ENCODE measurements at regions not wholly inside any gene's neighbourhood (a gene's known extent, or its start where the extent isn't known, plus 50 kb on each side); places are given as distances from the start of the nearest gene placed in this dataset.
"Not testable (repeated sequence)": the region's sequence is repeated elsewhere in the genome, so short reads cannot be mapped to it uniquely, and the experiment has no call there.

DNA sequence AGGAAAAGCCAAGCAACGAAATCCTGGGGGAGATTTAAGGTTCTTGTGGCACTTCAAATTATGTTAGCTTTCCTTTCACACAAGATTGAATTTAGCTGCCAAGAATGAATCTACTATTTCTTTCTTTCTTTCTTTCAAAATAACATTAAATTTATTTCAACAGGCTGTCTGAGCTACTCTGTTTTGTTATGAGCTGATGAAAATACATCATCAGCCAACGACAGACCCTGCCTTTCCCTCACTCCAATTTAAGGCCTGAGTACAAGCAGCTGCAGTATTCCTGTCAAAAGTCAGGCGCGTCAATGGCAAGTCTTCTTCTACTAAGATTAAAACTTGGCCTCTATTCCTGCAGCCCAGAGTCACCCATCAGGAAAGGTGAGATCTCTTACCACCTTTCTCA lies 347.7 kb upstream of the FLRT2 start:
- H3K27ac ChIP-seq = no peak overlapping the region
- no peak for TF ChIP-seq CTCF (IDR thresholded peaks at IDR 0.05)
- H3K4me1 ChIP-seq = no peaks in the 10 kb centered on the region
- DNase-seq = no peak
- H3K9me3 ChIP-seq = no peaks in the 10 kb centered on the region
- H3K4me3 ChIP-seq = no peak overlapping the region
- no peaks in the 10 kb centered on the region for H3K36me3 ChIP-seq
- intact Hi-C loops (cut with DNase I) = no loop called here
- H3K27me3 ChIP-seq = no peaks in the 10 kb centered on the region
- no peak overlapping the region for H3K9ac ChIP-seq (ENCODE audit: low read depth in 2 of 2, low read length in 2 of 2)

DNA sequence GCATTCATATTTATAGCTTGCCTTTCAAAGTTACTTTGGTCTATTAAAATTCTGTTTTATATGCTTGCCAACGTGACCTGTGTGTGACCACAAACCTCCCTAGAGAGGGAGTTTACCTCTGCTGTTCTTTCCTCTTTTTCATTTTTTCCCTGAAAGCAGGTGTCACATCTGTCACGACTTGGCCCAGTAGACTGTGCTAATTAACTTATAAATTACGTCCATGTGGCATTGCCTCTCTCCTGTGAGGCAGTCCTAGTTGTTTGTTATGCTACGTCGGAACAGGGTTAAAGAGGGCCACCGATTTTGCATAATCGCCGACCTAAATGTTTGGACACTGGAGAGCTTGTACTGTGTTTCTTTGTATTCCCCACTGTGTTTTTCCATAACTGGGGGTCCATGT lies 343.9 kb upstream of the FLRT2 start:
- no peak for DNase-seq
- Histone ChIP-seq H3K4me1 (no peaks in the 10 kb centered on the region), H3K9me3 (no peaks in the 10 kb centered on the region), H3K4me3 (no peak overlapping the region), H3K27ac (no peak overlapping the region), H3K36me3 (no peaks in the 10 kb centered on the region), H3K9ac (ENCODE audit: low read depth in 2 of 2, low read length in 2 of 2) (no peak overlapping the region), H3K27me3 (no peaks in the 10 kb centered on the region)
- no peak for TF ChIP-seq CTCF (IDR thresholded peaks at IDR 0.05)
- intact Hi-C loops (cut with DNase I) = no loop called here

DNA sequence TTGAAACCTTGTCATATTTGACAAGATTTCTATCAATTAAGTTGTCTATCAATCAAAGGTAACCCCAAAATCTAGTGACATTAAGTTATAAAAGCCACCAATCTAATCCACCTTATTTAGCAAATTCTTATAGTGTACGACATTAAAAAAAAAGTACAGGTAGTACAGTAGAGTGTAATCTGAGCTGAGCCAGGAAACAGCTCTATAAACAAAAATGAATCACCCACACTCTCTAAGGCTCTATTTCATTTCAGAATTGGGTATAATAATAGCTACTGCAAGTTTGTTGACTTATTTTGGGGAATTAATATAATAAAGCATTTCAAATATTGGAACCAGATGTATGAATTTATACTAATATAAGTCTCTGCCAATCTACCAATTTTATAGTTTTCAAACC lies 342.4 kb upstream of the FLRT2 start:
- Histone ChIP-seq H3K4me1 (no peaks in the 10 kb centered on the region), H3K27ac (no peak overlapping the region), H3K9ac (ENCODE audit: low read depth in 2 of 2, low read length in 2 of 2) (no peak overlapping the region), H3K9me3 (no peaks in the 10 kb centered on the region), H3K36me3 (no peaks in the 10 kb centered on the region), H3K4me3 (no peak overlapping the region), H3K27me3 (no peaks in the 10 kb centered on the region)
- DNase-seq = no peak
- intact Hi-C loops (cut with DNase I) = no loop called here
- no peak for TF ChIP-seq CTCF (IDR thresholded peaks at IDR 0.05)

DNA sequence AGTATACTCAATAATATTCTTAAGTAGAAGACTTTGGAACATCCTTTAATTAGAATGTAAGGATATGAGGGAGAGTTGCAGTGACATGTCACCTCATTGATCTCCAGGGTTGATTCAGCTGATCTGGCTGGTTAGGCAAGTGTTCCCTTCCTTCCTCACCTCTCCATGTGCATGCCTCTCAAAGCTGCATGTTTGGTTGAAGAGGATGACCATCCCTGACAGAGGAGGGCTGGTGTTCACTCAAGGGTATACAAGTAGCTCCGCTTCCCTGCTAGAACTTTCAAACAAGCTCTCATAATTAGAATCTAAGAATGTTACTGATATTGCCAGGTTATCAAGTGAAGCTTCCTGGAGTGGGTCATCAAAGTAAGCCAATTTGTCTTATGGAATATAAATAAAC lies 341.1 kb upstream of the FLRT2 start:
- no peak overlapping the region for H3K27ac ChIP-seq
- no peak overlapping the region for H3K9ac ChIP-seq (ENCODE audit: low read depth in 2 of 2, low read length in 2 of 2)
- no peaks in the 10 kb centered on the region for H3K9me3 ChIP-seq
- H3K4me1 ChIP-seq = no peaks in the 10 kb centered on the region
- no peak overlapping the region for H3K4me3 ChIP-seq
- H3K27me3 ChIP-seq = no peaks in the 10 kb centered on the region
- intact Hi-C loops (cut with DNase I) = no loop called here
- H3K36me3 ChIP-seq = no peaks in the 10 kb centered on the region
- TF ChIP-seq CTCF (IDR thresholded peaks at IDR 0.05) = no peak
- no peak for DNase-seq

- H3K36me3 ChIP-seq; H3K27ac ChIP-seq; H3K4me3 ChIP-seq; H3K9ac ChIP-seq (ENCODE audit: low read depth in 2 of 2, low read length in 2 of 2); H3K9me3 ChIP-seq; H3K27me3 ChIP-seq; DNase-seq; intact Hi-C loops (cut with DNase I); H3K4me1 ChIP-seq: not testable (repeated sequence)
Measured at GRCh38 chr14:85189253-85189652, 340.7 kb upstream of the FLRT2 start.

- Histone ChIP-seq H3K9me3 (no peaks in the 10 kb centered on the region), H3K36me3 (no peaks in the 10 kb centered on the region), H3K4me3 (no peak overlapping the region), H3K9ac (ENCODE audit: low read depth in 2 of 2, low read length in 2 of 2) (no peak overlapping the region), H3K27me3 (no peaks in the 10 kb centered on the region), H3K4me1 (no peaks in the 10 kb centered on the region), H3K27ac (no peak overlapping the region)
- DNase-seq = no peak
- intact Hi-C loops (cut with DNase I) = no loop called here
- no peak for TF ChIP-seq CTCF (IDR thresholded peaks at IDR 0.05)
Measured at GRCh38 chr14:85190251-85190650, 339.7 kb upstream of the FLRT2 start.
